Neural progenitor cell (in vitro differentiated cells): ENCODE measurements at regions not wholly inside any gene's neighbourhood (a gene's known extent, or its start where the extent isn't known, plus 50 kb on each side); places are given as distances from the start of the nearest gene placed in this dataset.

Experiments used
- EZH2phosphoT487 ChIP-seq: fragments of 200-600 bp; sonication (generic); IDR thresholded peaks from 2 replicates; pipeline ENCODE4 v1.6.1; 2017; ENCODE audit warnings: antibody characterized with exemption
- TF ChIP-seq, protein P1 (sequence below): fragments of 200-600 bp; sonication (generic); IDR thresholded peaks from 2 replicates; pipeline ENCODE4 v1.5.1; 2017; ENCODE audit warnings: antibody characterized with exemption, mild to moderate bottlenecking

DNA sequence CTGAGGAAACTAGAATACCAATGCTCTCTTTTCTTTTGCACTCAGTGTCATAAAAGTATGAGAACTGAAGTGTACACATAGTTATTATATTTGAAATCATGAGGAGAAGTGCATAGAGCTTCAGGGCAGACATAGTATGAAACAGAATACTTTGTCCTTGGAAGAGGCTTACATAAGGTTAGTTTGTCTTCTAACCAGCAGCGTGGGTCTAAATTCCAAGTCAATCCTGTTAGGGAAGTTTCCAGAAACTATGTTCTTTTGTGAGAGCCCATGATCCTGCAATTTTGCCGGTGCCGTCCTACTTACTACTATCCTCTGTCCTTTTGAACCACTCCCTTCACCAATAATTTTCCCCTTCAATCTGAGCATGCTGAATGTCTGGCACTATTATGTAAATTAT, 156.2 kb downstream of the PABPC4L start:
- TF ChIP-seq, protein P1, sequence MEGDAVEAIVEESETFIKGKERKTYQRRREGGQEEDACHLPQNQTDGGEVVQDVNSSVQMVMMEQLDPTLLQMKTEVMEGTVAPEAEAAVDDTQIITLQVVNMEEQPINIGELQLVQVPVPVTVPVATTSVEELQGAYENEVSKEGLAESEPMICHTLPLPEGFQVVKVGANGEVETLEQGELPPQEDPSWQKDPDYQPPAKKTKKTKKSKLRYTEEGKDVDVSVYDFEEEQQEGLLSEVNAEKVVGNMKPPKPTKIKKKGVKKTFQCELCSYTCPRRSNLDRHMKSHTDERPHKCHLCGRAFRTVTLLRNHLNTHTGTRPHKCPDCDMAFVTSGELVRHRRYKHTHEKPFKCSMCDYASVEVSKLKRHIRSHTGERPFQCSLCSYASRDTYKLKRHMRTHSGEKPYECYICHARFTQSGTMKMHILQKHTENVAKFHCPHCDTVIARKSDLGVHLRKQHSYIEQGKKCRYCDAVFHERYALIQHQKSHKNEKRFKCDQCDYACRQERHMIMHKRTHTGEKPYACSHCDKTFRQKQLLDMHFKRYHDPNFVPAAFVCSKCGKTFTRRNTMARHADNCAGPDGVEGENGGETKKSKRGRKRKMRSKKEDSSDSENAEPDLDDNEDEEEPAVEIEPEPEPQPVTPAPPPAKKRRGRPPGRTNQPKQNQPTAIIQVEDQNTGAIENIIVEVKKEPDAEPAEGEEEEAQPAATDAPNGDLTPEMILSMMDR = no peak
- TF ChIP-seq EZH2phosphoT487 = no peak
